ENCODE measurements at regions not wholly inside any gene's neighbourhood (a gene's known extent, or its start where the extent isn't known, plus 50 kb on each side); places are given as distances from the start of the nearest gene placed in this dataset.
A peak's percentile ranks its signal among the peaks of the same experiment; 100 is the strongest.
"Not testable (repeated sequence)": the region's sequence is repeated elsewhere in the genome, so short reads cannot be mapped to it uniquely, and the experiment has no call there.

- H3K27me3 ChIP-seq, result peaks cover 0 to 3% of the 10 kb centered on the region in 2 donors
- H3K9me3 ChIP-seq, result no peaks in the 10 kb centered on the region
- intact Hi-C loops (cut with DNase I; ENCODE audit: low total_unique reads), result loop anchor here (10.0 kb wide), 1 partner anchor 374 kb away; no protein-coding TSS in a partner anchor
- no peaks in the 10 kb centered on the region for H3K36me3 ChIP-seq
- TF ChIP-seq POLR2AphosphoS5 (IDR thresholded peaks at IDR 0.05), result no peak
- TF ChIP-seq CTCF (IDR thresholded peaks at IDR 0.05), result no peak
- no peak for TF ChIP-seq POLR2A (IDR thresholded peaks at IDR 0.05)
- DNase-seq (ENCODE audit: low spot score in 2 of 2), result no peak
- H3K27ac ChIP-seq, result no peak overlapping the region
- no peaks in the 10 kb centered on the region for H3K4me1 ChIP-seq
- H3K4me3 ChIP-seq, result no peak overlapping the region
Observed at GRCh38 chr13:27358420-27358819, 66.0 kb upstream of the GTF3A start.

GRCh38 chr13:27359199-27359821 is 65.1 kb upstream of the GTF3A start:
- intact Hi-C loops (cut with DNase I; ENCODE audit: low total_unique reads), result loop anchor here (10.0 kb wide), 1 partner anchor 375 kb away; no protein-coding TSS in a partner anchor
- Histone ChIP-seq H3K27ac (no peak overlapping the region), H3K36me3 (no peaks in the 10 kb centered on the region), H3K4me1 (no peaks in the 10 kb centered on the region), H3K4me3 (no peak overlapping the region), H3K27me3 (no peaks in the 10 kb centered on the region), H3K9me3 (no peaks in the 10 kb centered on the region)
- TF ChIP-seq POLR2AphosphoS5 (IDR thresholded peaks at IDR 0.05) (no peak), CTCF (IDR thresholded peaks at IDR 0.05) (peak in 2 of 3 donors; percentile 46 to 68), POLR2A (IDR thresholded peaks at IDR 0.05) (no peak)
- peak; percentile 30 to 63 for DNase-seq (ENCODE audit: low spot score in 2 of 2)

- TF ChIP-seq CTCF (IDR thresholded peaks at IDR 0.05) (no peak), POLR2A (IDR thresholded peaks at IDR 0.05) (no peak), POLR2AphosphoS5 (IDR thresholded peaks at IDR 0.05) (no peak)
- Histone ChIP-seq H3K9me3 (no peaks in the 10 kb centered on the region), H3K36me3 (no peaks in the 10 kb centered on the region), H3K4me1 (no peaks in the 10 kb centered on the region), H3K27me3 (no peaks in the 10 kb centered on the region), H3K27ac (no peak overlapping the region), H3K4me3 (no peak overlapping the region)
- intact Hi-C loops (cut with DNase I; ENCODE audit: low total_unique reads), result loop anchor here (10.0 kb wide), 2 partner anchors 464 to 614 kb away; no protein-coding TSS in a partner anchor
- DNase-seq (ENCODE audit: low spot score in 2 of 2), result peak in 1 of 2 donors; percentile 60
Observed at GRCh38 chr13:27360562-27360961, 63.9 kb upstream of the GTF3A start.

- peak; percentile 73 to 80 for DNase-seq (ENCODE audit: low spot score in 2 of 2)
- TF ChIP-seq POLR2AphosphoS5 (IDR thresholded peaks at IDR 0.05) (peak in 1 of 3 donors; percentile 28), CTCF (IDR thresholded peaks at IDR 0.05) (peak; percentile 50 to 84 (median 81)), POLR2A (IDR thresholded peaks at IDR 0.05) (no peak)
- Histone ChIP-seq H3K4me1 (no peaks in the 10 kb centered on the region), H3K9me3 (no peaks in the 10 kb centered on the region), H3K36me3 (no peaks in the 10 kb centered on the region), H3K27ac (no peak overlapping the region), H3K4me3 (peak overlapping the region; percentile 38 to 68 (median 43)), H3K27me3 (peaks cover 0 to 5% of the 10 kb centered on the region in 2 donors)
- intact Hi-C loops (cut with DNase I; ENCODE audit: low total_unique reads), result loop anchor here (10.0 kb wide), 2 partner anchors 463 to 613 kb away; no protein-coding TSS in a partner anchor
Observed at GRCh38 chr13:27362064-27362751, 62.2 kb upstream of the GTF3A start.

- DNase-seq (ENCODE audit: low spot score in 2 of 2); H3K36me3 ChIP-seq; H3K4me1 ChIP-seq; H3K27ac ChIP-seq; H3K4me3 ChIP-seq; H3K9me3 ChIP-seq: not testable (repeated sequence)
- intact Hi-C loops (cut with DNase I; ENCODE audit: low total_unique reads), result loop anchor here (2.0 to 10.0 kb wide), 3 partner anchors 419 to 611 kb away; no protein-coding TSS in a partner anchor
- H3K27me3 ChIP-seq, result peaks cover 0 to 11% of the 10 kb centered on the region in 2 donors
Observed at GRCh38 chr13:27363637-27364036, 60.8 kb upstream of the GTF3A start.

All from breast epithelium (tissue), 4 donors.